Stomach smooth muscle (tissue), 2 donors: ENCODE measurements at regions not wholly inside any gene's neighbourhood (a gene's known extent, or its start where the extent isn't known, plus 50 kb on each side); places are given as distances from the start of the nearest gene placed in this dataset.

Experiments
- H3K27ac ChIP-seq: one replicate; pipeline ENCODE4 v1.7.0; 2013; ENCODE audit warnings: mild to moderate bottlenecking, low read length, inconsistent platforms
- H3K27me3 ChIP-seq, 2 donors: one replicate each; pipeline ENCODE4 v1.7.0; 2013; ENCODE audit warnings: low read length in 2 of 2; ENCODE audit not compliant: insufficient read depth in 2 of 2, control insufficient read depth in 1 of 2
- H3K36me3 ChIP-seq, 2 donors: one replicate each; pipeline ENCODE4 v1.7.0; 2013; ENCODE audit warnings: low read length in 2 of 2; ENCODE audit not compliant: control insufficient read depth in 2 of 2, insufficient read depth in 2 of 2
- H3K4me1 ChIP-seq: one replicate; pipeline ENCODE4 v1.7.0; 2013; ENCODE audit warnings: low read length; ENCODE audit not compliant: control insufficient read depth, insufficient read depth
- H3K4me3 ChIP-seq, 2 donors: one replicate each; pipeline ENCODE4 v1.7.0; 2013; ENCODE audit warnings: low read length in 2 of 2
- H3K9ac ChIP-seq, 2 donors: one replicate each; pipeline ENCODE4 v1.7.0; 2013; ENCODE audit warnings: low read length in 2 of 2, mild to moderate bottlenecking in 1 of 2
- H3K9me3 ChIP-seq, 2 donors: one replicate each; pipeline ENCODE4 v1.7.0; 2013; ENCODE audit warnings: low read length in 2 of 2; ENCODE audit not compliant: control insufficient read depth in 2 of 2
- donor health status: healthy.
- donor health status: Pancreatic carcinoma.

- Histone ChIP-seq H3K36me3 (no peaks in the 10 kb centered on the region), H3K4me1 (no peaks in the 10 kb centered on the region)
These were observed 197.2 kb upstream of the ANO3 start for GRCh38 chr11:26134481-26135355.

GRCh38 chr11:26137651-26138050 lies 194.3 kb upstream of the ANO3 start:
- Histone ChIP-seq H3K36me3 (no peaks in the 10 kb centered on the region), H3K9ac (no peak overlapping the region), H3K4me3 (no peak overlapping the region), H3K27me3 (no peaks in the 10 kb centered on the region), H3K9me3 (no peaks in the 10 kb centered on the region), H3K4me1 (no peaks in the 10 kb centered on the region), H3K27ac (no peak overlapping the region)

More at GRCh38 chr11:26134481-26135355, 197.2 kb upstream of the ANO3 start:
- Histone ChIP-seq H3K9ac (no peak overlapping the region), H3K27ac (no peak overlapping the region), H3K4me3 (no peak overlapping the region), H3K27me3 (no peaks in the 10 kb centered on the region), H3K9me3 (no peaks in the 10 kb centered on the region)

- no peak overlapping the region for H3K27ac ChIP-seq
- no peaks in the 10 kb centered on the region for H3K4me1 ChIP-seq
- H3K27me3 ChIP-seq, result no peaks in the 10 kb centered on the region
- H3K9me3 ChIP-seq, result no peaks in the 10 kb centered on the region
- H3K36me3 ChIP-seq, result no peaks in the 10 kb centered on the region
- no peak overlapping the region for H3K9ac ChIP-seq
- H3K4me3 ChIP-seq, result no peak overlapping the region
These were observed 189.0 kb upstream of the ANO3 start for GRCh38 chr11:26142891-26143290.

- no peaks in the 10 kb centered on the region for H3K4me1 ChIP-seq
- no peak overlapping the region for H3K4me3 ChIP-seq
- H3K36me3 ChIP-seq, result no peaks in the 10 kb centered on the region
- H3K9ac ChIP-seq, result no peak overlapping the region
- no peak overlapping the region for H3K27ac ChIP-seq
- H3K9me3 ChIP-seq, result no peaks in the 10 kb centered on the region
- no peaks in the 10 kb centered on the region for H3K27me3 ChIP-seq
These were observed 188.2 kb upstream of the ANO3 start for GRCh38 chr11:26143566-26144290.

- H3K4me3 ChIP-seq, result no peak overlapping the region
- H3K27me3 ChIP-seq, result no peaks in the 10 kb centered on the region
- H3K36me3 ChIP-seq, result no peaks in the 10 kb centered on the region
- no peak overlapping the region for H3K27ac ChIP-seq
- H3K9ac ChIP-seq, result no peak overlapping the region
- H3K9me3 ChIP-seq, result no peaks in the 10 kb centered on the region
- no peaks in the 10 kb centered on the region for H3K4me1 ChIP-seq
These were observed 187.6 kb upstream of the ANO3 start for GRCh38 chr11:26144291-26144690.

GRCh38 chr11:26144911-26145310 lies 187.0 kb upstream of the ANO3 start:
- no peak overlapping the region for H3K27ac ChIP-seq
- no peaks in the 10 kb centered on the region for H3K27me3 ChIP-seq
- H3K4me3 ChIP-seq, result no peak overlapping the region
- no peak overlapping the region for H3K9ac ChIP-seq
- no peaks in the 10 kb centered on the region for H3K36me3 ChIP-seq
- H3K9me3 ChIP-seq, result no peaks in the 10 kb centered on the region
- no peaks in the 10 kb centered on the region for H3K4me1 ChIP-seq

- H3K27me3 ChIP-seq, result no peaks in the 10 kb centered on the region
- H3K9me3 ChIP-seq, result no peaks in the 10 kb centered on the region
- H3K4me1 ChIP-seq, result no peaks in the 10 kb centered on the region
- no peak overlapping the region for H3K4me3 ChIP-seq
- no peak overlapping the region for H3K27ac ChIP-seq
- no peaks in the 10 kb centered on the region for H3K36me3 ChIP-seq
- no peak overlapping the region for H3K9ac ChIP-seq
These were observed 182.3 kb upstream of the ANO3 start for GRCh38 chr11:26149585-26149984.

- Histone ChIP-seq H3K4me1 (no peaks in the 10 kb centered on the region), H3K9ac (no peak overlapping the region), H3K27ac (no peak overlapping the region), H3K9me3 (no peaks in the 10 kb centered on the region), H3K4me3 (no peak overlapping the region), H3K36me3 (no peaks in the 10 kb centered on the region), H3K27me3 (no peaks in the 10 kb centered on the region)
These were observed 181.9 kb upstream of the ANO3 start for GRCh38 chr11:26150031-26150430.

GRCh38 chr11:26158251-26158650 lies 173.7 kb upstream of the ANO3 start:
- Histone ChIP-seq H3K4me3 (no peak overlapping the region), H3K9ac (no peak overlapping the region), H3K9me3 (no peaks in the 10 kb centered on the region), H3K27me3 (no peaks in the 10 kb centered on the region), H3K4me1 (no peaks in the 10 kb centered on the region), H3K27ac (no peak overlapping the region), H3K36me3 (no peaks in the 10 kb centered on the region)

- no peak overlapping the region for H3K27ac ChIP-seq
- no peak overlapping the region for H3K9ac ChIP-seq
- H3K27me3 ChIP-seq, result no peaks in the 10 kb centered on the region
- no peaks in the 10 kb centered on the region for H3K9me3 ChIP-seq
- H3K4me1 ChIP-seq, result no peaks in the 10 kb centered on the region
- H3K4me3 ChIP-seq, result no peak overlapping the region
- H3K36me3 ChIP-seq, result no peaks in the 10 kb centered on the region
These were observed 169.6 kb upstream of the ANO3 start for GRCh38 chr11:26162291-26162690.

GRCh38 chr11:26186389-26186788 lies 145.5 kb upstream of the ANO3 start:
- no peak overlapping the region for H3K27ac ChIP-seq
- H3K27me3 ChIP-seq, result no peaks in the 10 kb centered on the region
- no peaks in the 10 kb centered on the region for H3K4me1 ChIP-seq
- H3K4me3 ChIP-seq, result no peak overlapping the region
- H3K9ac ChIP-seq, result no peak overlapping the region
- H3K36me3 ChIP-seq, result no peaks in the 10 kb centered on the region
- no peaks in the 10 kb centered on the region for H3K9me3 ChIP-seq
